HCT116 (cell line): ENCODE measurements at regions not wholly inside any gene's neighbourhood (a gene's known extent, or its start where the extent isn't known, plus 50 kb on each side); places are given as distances from the start of the nearest gene placed in this dataset.

ENCODE experiments used
- ATAC-seq: fragments of 200-7000 bp; cut with Tn5 transposase; 2 replicates; pipeline ENCODE4 v1.9.1; 2020; ENCODE audit warnings: mild to moderate bottlenecking, moderate library complexity
- BruUV-seq: library from RNA; stranded (reverse); fragments of 400-500 nt; replicated peaks from 2 replicates; lab custom pipeline; 2021; lab: Mats Ljungman, UMichigan
- CTCF ChIA-PET: fragments of 300-600 bp; sonication (Branson Sonifier 250); formaldehyde crosslinking; loops from one replicate; lab custom pipeline; 2021; ENCODE audit warnings: antibody characterized with exemption; lab: Charles Lee
- POLR2A ChIA-PET: fragments of 300-600, 350-600 bp; sonication (Branson Sonifier 250); formaldehyde crosslinking; loops from one replicate; lab custom pipeline; 2021; ENCODE audit warnings: antibody characterized with exemption; lab: Charles Lee
- RAD21 ChIA-PET, 2 experiments: fragments of 300-600 bp; sonication (Branson Sonifier 250); formaldehyde crosslinking; loops; one replicate each; lab custom pipeline; 2023; ENCODE audit warnings: low total read pairs in 2 of 2; ENCODE audit not compliant: uncharacterized antibody in 2 of 2, unreplicated experiment in 2 of 2, low non-redundant PET in 1 of 2; lab: Charles Lee
- DNase-seq: peaks from one replicate; pipeline ENCODE4 v3.0.0-alpha.2; 2010; ENCODE audit warnings: low read depth, low spot score
- H2AFZ ChIP-seq: fragments of 200-600 bp; shearing (Covaris generic), sonication (generic); 2 replicates; pipeline ENCODE4 v1.6.1; 2017; ENCODE audit warnings: low read depth, mixed run types, mixed read lengths, antibody characterized with exemption, low read length; ENCODE audit not compliant: poor library complexity, severe bottlenecking
- H3K27ac ChIP-seq: 2 replicates; pipeline ENCODE4 v1.5.1; 2012; ENCODE audit warnings: low read depth, low read length
- H3K27me3 ChIP-seq: fragments of 200-600 bp; sonication (generic); 2 replicates; pipeline ENCODE4 v1.6.1; 2016; ENCODE audit warnings: mixed run types, low read length, mixed read lengths; ENCODE audit not compliant: insufficient read depth
- H3K36me3 ChIP-seq, 2 experiments: fragments of 200-500 bp in 1 of 2; fragments of 200-600 bp in 1 of 2; sonication (Bioruptor generic) in 1 of 2; sonication (generic) in 1 of 2; 2 replicates each; pipeline versions ENCODE4 v1.5.1 to v1.6.1; 2014 to 2016; ENCODE audit warnings: low read length in 2 of 2, inconsistent platforms in 1 of 2, mixed read lengths in 1 of 2, mixed run types in 1 of 2; ENCODE audit not compliant: insufficient read depth in 2 of 2, control insufficient read depth in 1 of 2
- H3K4me1 ChIP-seq, 2 experiments: fragments of 200-600 bp in 1 of 2; sonication (generic) in 1 of 2; 2 replicates each; pipeline versions ENCODE4 v1.5.1 to v1.6.1; 2012 to 2017; ENCODE audit warnings: low read length in 2 of 2, inconsistent platforms in 1 of 2, mild to moderate bottlenecking in 1 of 2, mixed read lengths in 1 of 2, mixed run types in 1 of 2, moderate library complexity in 1 of 2; ENCODE audit not compliant: insufficient read depth in 2 of 2, control insufficient read depth in 1 of 2
- H3K4me2 ChIP-seq: fragments of 200-600 bp; sonication (generic); 2 replicates; pipeline ENCODE4 v1.6.1; 2017; ENCODE audit warnings: mixed run types, low read length, mixed read lengths
- H3K4me3 ChIP-seq, 2 experiments: fragments of 200-600 bp in 1 of 2; sonication (generic) in 1 of 2; replicated peaks in 1 of 2; 2 replicates each; pipeline ENCODE4 v1.5.1; 2011 to 2016; ENCODE audit warnings: low read length in 2 of 2, control low read depth in 1 of 2, low read depth in 1 of 2, mild to moderate bottlenecking in 1 of 2, mixed read lengths in 1 of 2, mixed run types in 1 of 2
- H3K79me2 ChIP-seq: fragments of 200-600 bp; sonication (generic); 2 replicates; pipeline ENCODE4 v1.6.1; 2017; ENCODE audit warnings: mild to moderate bottlenecking, mixed run types, low read length, moderate library complexity, mixed read lengths; ENCODE audit not compliant: insufficient read depth
- H3K9ac ChIP-seq: fragments of 200-600 bp; sonication (generic); 2 replicates; pipeline ENCODE4 v1.6.1; 2016; ENCODE audit warnings: low read length, mixed read lengths
- H3K9me2 ChIP-seq: fragments of 200-600 bp; sonication (generic), shearing (Covaris generic); 2 replicates; pipeline ENCODE4 v1.6.1; 2017; ENCODE audit warnings: mixed run types, mild to moderate bottlenecking, moderate library complexity; ENCODE audit not compliant: insufficient read depth
- H3K9me3 ChIP-seq, 2 experiments: fragments of 200-500 bp in 1 of 2; fragments of 200-600 bp in 1 of 2; sonication (Bioruptor generic) in 1 of 2; sonication (generic) in 1 of 2; 2 replicates each; pipeline ENCODE4 v1.6.1; 2014 to 2017; ENCODE audit warnings: low read length in 2 of 2, mixed read lengths in 2 of 2, inconsistent platforms in 1 of 2, low read depth in 1 of 2, mild to moderate bottlenecking in 1 of 2, mixed run types in 1 of 2, moderate library complexity in 1 of 2; ENCODE audit not compliant: control insufficient read depth in 1 of 2, insufficient read depth in 1 of 2
- H4K20me1 ChIP-seq: fragments of 200-600 bp; sonication (generic), shearing (Covaris generic); 2 replicates; pipeline ENCODE4 v1.6.1; 2017; ENCODE audit warnings: mixed run types, mild to moderate bottlenecking, moderate library complexity; ENCODE audit not compliant: insufficient read depth
- CEBPB ChIP-seq: IDR thresholded peaks from 2 replicates; pipeline ENCODE4 v1.6.1; 2012; ENCODE audit warnings: low read depth
- EGR1 ChIP-seq: IDR thresholded peaks from 2 replicates; pipeline ENCODE4 v1.6.1; 2012; ENCODE audit warnings: low read depth
- ELF1 ChIP-seq: IDR thresholded peaks from 2 replicates; pipeline ENCODE4 v1.6.1; 2012; ENCODE audit warnings: low read depth, borderline replicate concordance
- EZH2phosphoT487 ChIP-seq: fragments of 200-600 bp; IDR thresholded peaks from 2 replicates; pipeline ENCODE4 v1.6.1; 2018; ENCODE audit warnings: antibody characterized with exemption, borderline replicate concordance
- FOSL1 ChIP-seq: IDR thresholded peaks from 2 replicates; pipeline ENCODE4 v1.6.1; 2012; ENCODE audit warnings: low read depth
- JUND ChIP-seq: IDR thresholded peaks from 2 replicates; pipeline ENCODE4 v1.6.1; 2012
- MAX ChIP-seq: IDR thresholded peaks from 2 replicates; pipeline ENCODE4 v1.6.1; 2012
- POLR2A ChIP-seq: IDR thresholded peaks from 2 replicates; pipeline ENCODE4 v1.7.0; 2011; ENCODE audit warnings: borderline replicate concordance; ENCODE audit not compliant: insufficient read depth, insufficient read length; ENCODE audit errors: extremely low read depth
- RAD21 ChIP-seq: IDR thresholded peaks from 2 replicates; pipeline ENCODE4 v1.6.1; 2012; ENCODE audit warnings: low read depth, mild to moderate bottlenecking
- REST ChIP-seq: IDR thresholded peaks from 2 replicates; pipeline ENCODE4 v1.6.1; 2012; ENCODE audit warnings: low read depth
- SP1 ChIP-seq: IDR thresholded peaks from 2 replicates; pipeline ENCODE4 v1.6.1; 2012; ENCODE audit warnings: low read depth
- SRF ChIP-seq: IDR thresholded peaks from 2 replicates; pipeline ENCODE4 v1.6.1; 2012; ENCODE audit warnings: low read depth
- TCF7L2 ChIP-seq: IDR thresholded peaks from 2 replicates; pipeline ENCODE4 v1.7.0; 2011; ENCODE audit warnings: borderline replicate concordance, inconsistent platforms; ENCODE audit not compliant: insufficient read depth, insufficient read length; ENCODE audit errors: extremely low read depth
- ZFX ChIP-seq: fragments of 450-650 bp; IDR thresholded peaks from 2 replicates; pipeline ENCODE4 v1.6.1; 2017
- ZNF274 ChIP-seq: fragments of 200-500 bp; sonication (Bioruptor generic); IDR thresholded peaks from 2 replicates; pipeline ENCODE4 v1.6.1; 2014; ENCODE audit warnings: mild to moderate bottlenecking, low read depth, low read length, inconsistent platforms
- intact Hi-C: fragments of 100-400 bp; cut with micrococcal nuclease; formaldehyde crosslinking; loops from 2 replicates; pipeline ENCODE4 v1.10.0; 2022
- TF ChIP-seq, protein P1 (sequence below): IDR thresholded peaks from 2 replicates; pipeline ENCODE4 v1.6.1; 2012

DNA sequence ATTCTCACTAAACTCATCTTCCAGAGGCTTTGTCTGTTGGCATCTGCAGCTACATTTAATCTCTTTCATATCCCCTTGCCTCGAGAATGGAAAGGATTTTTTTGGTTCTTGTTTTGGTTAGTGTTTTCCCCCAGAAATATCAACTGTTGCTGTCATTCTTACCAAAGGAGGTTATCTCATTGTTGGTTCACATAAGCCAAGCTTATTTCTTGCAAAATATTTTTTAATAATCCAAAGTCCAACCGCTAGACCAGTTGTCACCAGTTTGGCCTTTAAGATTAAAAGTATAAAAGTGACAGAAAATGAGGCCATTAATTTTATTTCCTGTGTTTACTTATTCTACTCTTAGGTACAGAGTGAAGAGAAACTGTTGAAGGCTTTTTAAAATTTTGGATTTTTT lies 66.5 kb upstream of the PROX1 start:
- POLR2A ChIA-PET = no interaction called here
- no peaks in the 10 kb centered on the region for H3K27me3 ChIP-seq
- RAD21 ChIA-PET = no interaction called here
- no peak overlapping the region for H2AFZ ChIP-seq
- H3K27ac ChIP-seq = no peak overlapping the region
- no peak overlapping the region for H3K4me3 ChIP-seq
- no peaks in the 10 kb centered on the region for H3K79me2 ChIP-seq
- CTCF ChIA-PET = no interaction called here
- H3K4me1 ChIP-seq = no peaks in the 10 kb centered on the region
- no peaks in the 10 kb centered on the region for H3K36me3 ChIP-seq
- no peaks in the 10 kb centered on the region for H3K9me2 ChIP-seq
- TF ChIP-seq SRF = no peak
- no peak for TF ChIP-seq FOSL1
- TF ChIP-seq REST = no peak
- no peak for TF ChIP-seq ZFX
- H3K9me3 ChIP-seq = no peaks in the 10 kb centered on the region
- no TSS peak for BruUV-seq
- H3K4me2 ChIP-seq = no peak overlapping the region
- DNase-seq = no peak
- intact Hi-C loops = no loop called here
- no peaks in the 10 kb centered on the region for H4K20me1 ChIP-seq
- no peak for ATAC-seq
- H3K9ac ChIP-seq = no peak overlapping the region

GRCh38 chr1:213921712-213922111 lies 66.1 kb upstream of the PROX1 start:
- H2AFZ ChIP-seq = no peak overlapping the region
- H3K36me3 ChIP-seq = no peaks in the 10 kb centered on the region
- RAD21 ChIA-PET = no interaction called here
- TF ChIP-seq, protein P1, sequence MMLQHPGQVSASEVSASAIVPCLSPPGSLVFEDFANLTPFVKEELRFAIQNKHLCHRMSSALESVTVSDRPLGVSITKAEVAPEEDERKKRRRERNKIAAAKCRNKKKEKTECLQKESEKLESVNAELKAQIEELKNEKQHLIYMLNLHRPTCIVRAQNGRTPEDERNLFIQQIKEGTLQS = no peak
- TF ChIP-seq JUND (no peak), SRF (no peak), TCF7L2 (no peak), POLR2A (no peak), CEBPB (no peak), ZNF274 (no peak), MAX (no peak), ELF1 (no peak), RAD21 (no peak), ZFX (no peak), REST (no peak), EZH2phosphoT487 (no peak), EGR1 (no peak), SP1 (no peak)

More at GRCh38 chr1:213921712-213922111, 66.1 kb upstream of the PROX1 start:
- H3K79me2 ChIP-seq = no peaks in the 10 kb centered on the region
- ChIA-PET CTCF (no interaction called here), POLR2A (no interaction called here)
- DNase-seq (no peak), ATAC-seq (no peak)
- H3K9ac ChIP-seq = no peak overlapping the region
- H4K20me1 ChIP-seq = no peaks in the 10 kb centered on the region
- H3K27ac ChIP-seq = no peak overlapping the region
- intact Hi-C loops = no loop called here
- no peaks in the 10 kb centered on the region for H3K4me1 ChIP-seq
- no peak overlapping the region for H3K4me3 ChIP-seq
- no peak overlapping the region for H3K4me2 ChIP-seq
- no peaks in the 10 kb centered on the region for H3K27me3 ChIP-seq
- no peaks in the 10 kb centered on the region for H3K9me2 ChIP-seq
- no TSS peak for BruUV-seq
- no peaks in the 10 kb centered on the region for H3K9me3 ChIP-seq
